AG04449 (cell line): ENCODE measurements at regions not wholly inside any gene's neighbourhood (a gene's known extent, or its start where the extent isn't known, plus 50 kb on each side); places are given as distances from the start of the nearest gene placed in this dataset.

Source experiments
- CTCF ChIA-PET: fragments of 350-600 bp; formaldehyde crosslinking; extraction: SDS; loops from one replicate; lab custom pipeline; 2021; ENCODE audit warnings: antibody characterized with exemption; lab: Yijun Ruan, JAX
- POLR2A ChIA-PET: fragments of 400-600, 350-600 bp; formaldehyde crosslinking; extraction: SDS; loops from one replicate; lab custom pipeline; 2020; ENCODE audit warnings: antibody characterized with exemption, inconsistent platforms; lab: Yijun Ruan, JAX
- DNase-seq: peaks from one replicate; pipeline ENCODE4 v3.0.0-alpha.2; 2010; ENCODE audit warnings: low read depth, low spot score
- H3K4me3 ChIP-seq: 2 replicates; pipeline ENCODE4 v1.5.1; 2011; ENCODE audit warnings: low read depth, mild to moderate bottlenecking, control low read depth, low read length
- TF ChIP-seq, protein P1 (sequence below): IDR thresholded peaks from one replicate; pipeline ENCODE4 v1.5.1; 2011; ENCODE audit warnings: mild to moderate bottlenecking, moderate library complexity, low read length, control low read depth, inconsistent platforms; ENCODE audit not compliant: insufficient read depth; ENCODE audit errors: missing control alignments

DNA sequence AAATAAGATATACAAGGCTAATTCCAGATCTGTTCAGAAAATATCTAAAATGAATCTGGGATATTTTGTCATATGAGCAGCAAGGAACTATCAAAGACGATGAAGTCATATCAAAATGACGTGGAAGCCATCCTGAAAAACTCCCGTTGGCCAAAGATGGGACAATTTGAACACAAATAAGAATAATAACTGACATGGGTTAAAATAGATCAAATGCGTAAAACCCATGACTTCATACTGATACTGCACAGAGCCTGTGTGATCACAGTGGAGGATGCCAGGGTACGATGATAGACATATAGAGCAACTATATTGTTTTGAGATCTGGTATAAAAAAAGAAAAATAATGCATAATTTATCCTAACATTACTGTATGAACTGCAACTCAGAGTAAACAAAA is 51.0 kb upstream of the PIP5K1B start:
- no peak overlapping the region for H3K4me3 ChIP-seq
- CTCF ChIA-PET: no interaction called here
- POLR2A ChIA-PET: no interaction called here
- no peak for DNase-seq
- TF ChIP-seq, protein P1, sequence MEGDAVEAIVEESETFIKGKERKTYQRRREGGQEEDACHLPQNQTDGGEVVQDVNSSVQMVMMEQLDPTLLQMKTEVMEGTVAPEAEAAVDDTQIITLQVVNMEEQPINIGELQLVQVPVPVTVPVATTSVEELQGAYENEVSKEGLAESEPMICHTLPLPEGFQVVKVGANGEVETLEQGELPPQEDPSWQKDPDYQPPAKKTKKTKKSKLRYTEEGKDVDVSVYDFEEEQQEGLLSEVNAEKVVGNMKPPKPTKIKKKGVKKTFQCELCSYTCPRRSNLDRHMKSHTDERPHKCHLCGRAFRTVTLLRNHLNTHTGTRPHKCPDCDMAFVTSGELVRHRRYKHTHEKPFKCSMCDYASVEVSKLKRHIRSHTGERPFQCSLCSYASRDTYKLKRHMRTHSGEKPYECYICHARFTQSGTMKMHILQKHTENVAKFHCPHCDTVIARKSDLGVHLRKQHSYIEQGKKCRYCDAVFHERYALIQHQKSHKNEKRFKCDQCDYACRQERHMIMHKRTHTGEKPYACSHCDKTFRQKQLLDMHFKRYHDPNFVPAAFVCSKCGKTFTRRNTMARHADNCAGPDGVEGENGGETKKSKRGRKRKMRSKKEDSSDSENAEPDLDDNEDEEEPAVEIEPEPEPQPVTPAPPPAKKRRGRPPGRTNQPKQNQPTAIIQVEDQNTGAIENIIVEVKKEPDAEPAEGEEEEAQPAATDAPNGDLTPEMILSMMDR: no peak
